ENCODE measurements at regions not wholly inside any gene's neighbourhood (a gene's known extent, or its start where the extent isn't known, plus 50 kb on each side); places are given as distances from the start of the nearest gene placed in this dataset.
A peak's percentile ranks its signal among the peaks of the same experiment; 100 is the strongest.

- no peak overlapping the region for H3K4me3 ChIP-seq (ENCODE audit: low read depth, low read length)
- DNase-seq (ENCODE audit: low read depth): no peak
- TF ChIP-seq POLR2A (IDR thresholded peaks at IDR 0.05; ENCODE audit: extremely low read depth, insufficient read length): no peak
- TF ChIP-seq MAX (IDR thresholded peaks at IDR 0.05; ENCODE audit: low read depth, low read length): no peak
- TF ChIP-seq CTCF (IDR thresholded peaks at IDR 0.05; ENCODE audit: low read depth, low read length): no peak
- no peak for TF ChIP-seq MYC (IDR thresholded peaks at IDR 0.05; ENCODE audit: low read depth, low read length)
Measured at GRCh38 chr1:239562095-239562494, 175.7 kb downstream of the CHRM3 start.

DNA sequence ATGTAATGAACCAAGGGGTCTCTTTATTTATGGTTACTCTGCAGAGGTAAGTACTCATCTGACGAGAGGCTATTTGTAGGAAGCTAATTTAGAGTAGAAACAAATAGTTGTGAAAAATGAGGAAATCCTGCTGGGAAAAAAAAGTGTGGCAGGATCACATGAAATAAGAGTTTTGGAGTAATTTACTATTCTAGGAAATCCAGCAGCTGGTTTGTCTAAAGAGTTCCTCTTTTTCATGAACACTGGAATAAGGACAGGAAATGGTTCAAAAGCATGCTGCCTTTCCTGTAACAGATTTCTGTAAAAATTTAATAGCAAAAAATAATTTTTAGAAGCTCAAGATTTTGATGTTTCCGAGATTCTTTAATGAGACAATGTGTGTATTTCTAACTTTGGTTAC lies 177.3 kb downstream of the CHRM3 start:
- TF ChIP-seq MAX (IDR thresholded peaks at IDR 0.05; ENCODE audit: low read depth, low read length) (no peak), POLR2A (IDR thresholded peaks at IDR 0.05; ENCODE audit: extremely low read depth, insufficient read length) (no peak), CTCF (IDR thresholded peaks at IDR 0.05; ENCODE audit: low read depth, low read length) (no peak), MYC (IDR thresholded peaks at IDR 0.05; ENCODE audit: low read depth, low read length) (no peak)
- no peak overlapping the region for H3K4me3 ChIP-seq (ENCODE audit: low read depth, low read length)
- DNase-seq (ENCODE audit: low read depth): peak; percentile 15

GRCh38 chr1:239566074-239566473 lies 179.7 kb downstream of the CHRM3 start:
- DNase-seq (ENCODE audit: low read depth): no peak
- no peak for TF ChIP-seq POLR2A (IDR thresholded peaks at IDR 0.05; ENCODE audit: extremely low read depth, insufficient read length)
- no peak for TF ChIP-seq CTCF (IDR thresholded peaks at IDR 0.05; ENCODE audit: low read depth, low read length)
- TF ChIP-seq MAX (IDR thresholded peaks at IDR 0.05; ENCODE audit: low read depth, low read length): no peak
- no peak for TF ChIP-seq MYC (IDR thresholded peaks at IDR 0.05; ENCODE audit: low read depth, low read length)
- no peak overlapping the region for H3K4me3 ChIP-seq (ENCODE audit: low read depth, low read length)

DNA sequence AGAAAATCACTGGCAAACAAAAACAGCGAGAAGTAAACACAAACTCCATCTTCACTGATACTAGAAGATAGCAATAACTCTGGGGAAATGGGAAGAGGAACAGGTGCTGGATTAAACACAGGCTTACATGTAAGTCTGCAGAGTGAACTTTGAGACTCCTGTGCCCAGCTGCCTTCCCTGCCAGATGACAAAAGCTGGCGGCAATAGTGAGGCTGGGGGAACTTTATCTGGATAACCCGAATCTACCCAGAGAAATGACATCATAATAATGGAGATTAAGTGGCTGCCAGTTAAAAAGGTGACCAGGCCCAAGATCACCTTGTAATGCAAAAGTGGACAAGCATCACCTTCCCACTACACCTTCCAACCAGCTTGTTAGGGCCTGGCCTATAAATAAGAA lies 184.5 kb downstream of the CHRM3 start:
- DNase-seq (ENCODE audit: low read depth): no peak
- TF ChIP-seq POLR2A (IDR thresholded peaks at IDR 0.05; ENCODE audit: extremely low read depth, insufficient read length) (no peak), MAX (IDR thresholded peaks at IDR 0.05; ENCODE audit: low read depth, low read length) (no peak), MYC (IDR thresholded peaks at IDR 0.05; ENCODE audit: low read depth, low read length) (no peak), CTCF (IDR thresholded peaks at IDR 0.05; ENCODE audit: low read depth, low read length) (no peak)
- no peak overlapping the region for H3K4me3 ChIP-seq (ENCODE audit: low read depth, low read length)

DNA sequence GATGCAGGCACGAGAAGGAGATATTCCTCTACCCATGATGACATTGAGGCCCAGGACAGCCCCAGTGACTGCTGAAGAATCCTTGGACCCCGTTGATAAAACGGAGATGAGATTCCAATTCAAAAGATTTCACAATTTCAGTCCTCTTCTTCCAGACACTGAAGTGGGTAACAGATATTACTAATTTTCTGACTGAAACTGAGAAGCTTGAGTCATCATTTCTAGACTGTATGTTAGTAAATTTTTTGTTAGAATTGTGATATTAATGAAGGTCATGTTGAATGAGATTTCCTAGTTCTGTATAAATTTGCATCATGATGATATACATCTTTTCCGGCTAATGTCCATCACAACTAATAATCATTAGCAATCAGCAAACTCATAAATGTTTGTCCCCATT lies 185.8 kb downstream of the CHRM3 start:
- DNase-seq (ENCODE audit: low read depth): no peak
- TF ChIP-seq MAX (IDR thresholded peaks at IDR 0.05; ENCODE audit: low read depth, low read length) (no peak), POLR2A (IDR thresholded peaks at IDR 0.05; ENCODE audit: extremely low read depth, insufficient read length) (no peak), MYC (IDR thresholded peaks at IDR 0.05; ENCODE audit: low read depth, low read length) (no peak), CTCF (IDR thresholded peaks at IDR 0.05; ENCODE audit: low read depth, low read length) (no peak)
- no peak overlapping the region for H3K4me3 ChIP-seq (ENCODE audit: low read depth, low read length)

GRCh38 chr1:239574112-239574511 lies 187.7 kb downstream of the CHRM3 start:
- TF ChIP-seq MYC (IDR thresholded peaks at IDR 0.05; ENCODE audit: low read depth, low read length) (no peak), MAX (IDR thresholded peaks at IDR 0.05; ENCODE audit: low read depth, low read length) (no peak), POLR2A (IDR thresholded peaks at IDR 0.05; ENCODE audit: extremely low read depth, insufficient read length) (no peak), CTCF (IDR thresholded peaks at IDR 0.05; ENCODE audit: low read depth, low read length) (no peak)
- DNase-seq (ENCODE audit: low read depth): no peak
- no peak overlapping the region for H3K4me3 ChIP-seq (ENCODE audit: low read depth, low read length)
